Progenitor cell of endocrine pancreas (in vitro differentiated cells): ENCODE measurements at regions not wholly inside any gene's neighbourhood (a gene's known extent, or its start where the extent isn't known, plus 50 kb on each side); places are given as distances from the start of the nearest gene placed in this dataset.

Experiments
- DNase-seq: peaks from one replicate; pipeline ENCODE4 v3.0.0; 2021; ENCODE audit warnings: low spot score; ENCODE audit not compliant: unreplicated experiment
- H3K27ac Mint-ChIP-seq: 2 replicates; pipeline ENCODE4 v1.8.0; 2021; ENCODE audit warnings: mild to moderate bottlenecking, moderate library complexity, mixed read lengths
- H3K27me3 Mint-ChIP-seq: 2 replicates; pipeline ENCODE4 v1.8.0; 2021; ENCODE audit warnings: mixed read lengths
- H3K36me3 Mint-ChIP-seq: 2 replicates; pipeline ENCODE4 v1.8.0; 2022; ENCODE audit warnings: mixed read lengths; ENCODE audit not compliant: insufficient read depth
- H3K4me1 Mint-ChIP-seq: 2 replicates; pipeline ENCODE4 v1.8.0; 2021; ENCODE audit warnings: low read depth, mixed read lengths
- H3K4me3 Mint-ChIP-seq: 2 replicates; pipeline ENCODE4 v1.8.0; 2021; ENCODE audit warnings: low read depth, mild to moderate bottlenecking, moderate library complexity, mixed read lengths
- H3K9me3 Mint-ChIP-seq: 2 replicates; pipeline ENCODE4 v1.8.0; 2021; ENCODE audit warnings: low read depth, mixed read lengths
- TF ChIP-seq, protein P1 (sequence below): fragments of 200-600 bp; sonication (generic); IDR thresholded peaks from one replicate; pipeline ENCODE4 v1.5.0; 2021; ENCODE audit warnings: antibody characterized with exemption, mild to moderate bottlenecking; ENCODE audit not compliant: unreplicated experiment

DNA sequence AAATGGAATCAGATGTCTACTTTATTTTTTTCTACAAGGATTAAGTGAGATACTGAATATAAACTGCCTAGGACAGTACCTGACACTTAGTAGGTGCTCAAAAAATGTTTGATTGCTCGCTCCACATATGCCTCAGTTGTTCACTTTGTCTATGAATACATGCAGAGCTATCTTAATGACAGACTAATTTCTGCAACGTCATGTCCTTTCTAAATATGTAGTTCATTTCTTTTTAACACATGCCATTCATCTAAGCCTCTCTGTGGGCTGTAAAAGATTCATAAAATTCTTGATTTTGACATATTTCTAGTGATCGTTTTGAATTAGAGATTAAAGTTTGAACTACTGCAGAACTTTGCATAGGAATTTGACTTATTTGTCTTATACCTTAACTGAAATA, 176.3 kb upstream of the STXBP6 start:
- Mint-ChIP-seq H3K4me3 (no peak overlapping the region), H3K27me3 (no peaks in the 10 kb centered on the region), H3K36me3 (no peaks in the 10 kb centered on the region), H3K4me1 (no peaks in the 10 kb centered on the region), H3K9me3 (peaks cover 9% of the 10 kb centered on the region), H3K27ac (no peak overlapping the region)
- no peak for DNase-seq
- TF ChIP-seq, protein P1, sequence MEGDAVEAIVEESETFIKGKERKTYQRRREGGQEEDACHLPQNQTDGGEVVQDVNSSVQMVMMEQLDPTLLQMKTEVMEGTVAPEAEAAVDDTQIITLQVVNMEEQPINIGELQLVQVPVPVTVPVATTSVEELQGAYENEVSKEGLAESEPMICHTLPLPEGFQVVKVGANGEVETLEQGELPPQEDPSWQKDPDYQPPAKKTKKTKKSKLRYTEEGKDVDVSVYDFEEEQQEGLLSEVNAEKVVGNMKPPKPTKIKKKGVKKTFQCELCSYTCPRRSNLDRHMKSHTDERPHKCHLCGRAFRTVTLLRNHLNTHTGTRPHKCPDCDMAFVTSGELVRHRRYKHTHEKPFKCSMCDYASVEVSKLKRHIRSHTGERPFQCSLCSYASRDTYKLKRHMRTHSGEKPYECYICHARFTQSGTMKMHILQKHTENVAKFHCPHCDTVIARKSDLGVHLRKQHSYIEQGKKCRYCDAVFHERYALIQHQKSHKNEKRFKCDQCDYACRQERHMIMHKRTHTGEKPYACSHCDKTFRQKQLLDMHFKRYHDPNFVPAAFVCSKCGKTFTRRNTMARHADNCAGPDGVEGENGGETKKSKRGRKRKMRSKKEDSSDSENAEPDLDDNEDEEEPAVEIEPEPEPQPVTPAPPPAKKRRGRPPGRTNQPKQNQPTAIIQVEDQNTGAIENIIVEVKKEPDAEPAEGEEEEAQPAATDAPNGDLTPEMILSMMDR, result no peak

- no peaks in the 10 kb centered on the region for H3K36me3 Mint-ChIP-seq
- H3K27ac Mint-ChIP-seq, result no peak overlapping the region
- H3K27me3 Mint-ChIP-seq, result no peaks in the 10 kb centered on the region
- no peak for DNase-seq
- TF ChIP-seq, protein P1, result no peak
- no peak overlapping the region for H3K4me3 Mint-ChIP-seq
- no peaks in the 10 kb centered on the region for H3K4me1 Mint-ChIP-seq
- peaks cover 6% of the 10 kb centered on the region for H3K9me3 Mint-ChIP-seq
Observed at GRCh38 chr14:25222256-25222655, 172.3 kb upstream of the STXBP6 start.

DNA sequence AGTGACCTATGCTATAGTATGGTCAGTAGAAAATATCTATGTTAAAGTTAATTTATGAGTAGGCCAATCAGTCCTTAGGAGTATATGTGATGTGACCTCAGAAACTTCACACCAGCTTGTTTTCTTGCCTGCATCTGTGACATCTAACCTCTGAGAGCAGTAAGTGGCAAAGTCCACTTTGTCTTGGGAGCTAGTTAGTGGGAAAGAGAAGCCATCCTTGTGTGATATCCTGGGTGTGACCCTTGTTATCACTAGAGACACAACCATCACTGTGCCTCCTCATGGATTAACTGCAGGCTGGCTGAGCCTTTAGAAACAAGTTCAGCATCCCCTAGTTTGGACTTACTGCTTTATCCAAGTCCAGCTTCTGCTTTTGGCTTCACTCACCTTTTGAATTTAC, 170.6 kb upstream of the STXBP6 start:
- Mint-ChIP-seq H3K9me3 (no peaks in the 10 kb centered on the region), H3K4me1 (no peaks in the 10 kb centered on the region), H3K4me3 (no peak overlapping the region), H3K36me3 (no peaks in the 10 kb centered on the region), H3K27me3 (no peaks in the 10 kb centered on the region), H3K27ac (no peak overlapping the region)
- TF ChIP-seq, protein P1, result no peak
- no peak for DNase-seq

DNA sequence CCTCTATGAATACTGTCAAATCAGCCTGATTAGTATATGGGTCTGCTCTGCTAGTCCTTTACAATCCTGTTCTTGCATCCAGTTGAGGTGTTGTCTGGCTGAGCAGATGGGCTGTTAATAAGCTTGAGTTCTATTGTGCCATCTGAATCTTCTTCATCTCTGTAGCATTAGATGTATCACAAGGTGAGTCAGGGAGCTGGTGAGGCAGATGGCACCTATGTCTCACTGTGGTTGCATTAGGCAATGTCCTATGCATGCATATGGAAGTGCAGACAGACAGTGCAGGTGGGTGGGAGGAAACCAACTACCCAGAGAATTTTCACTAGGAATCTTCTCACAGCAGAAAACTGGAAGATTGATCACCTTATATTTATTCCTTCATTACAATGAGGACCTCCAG, 165.7 kb upstream of the STXBP6 start:
- Mint-ChIP-seq H3K36me3 (no peaks in the 10 kb centered on the region), H3K27ac (no peak overlapping the region), H3K27me3 (no peaks in the 10 kb centered on the region), H3K4me3 (no peak overlapping the region), H3K9me3 (peaks cover 5% of the 10 kb centered on the region), H3K4me1 (no peaks in the 10 kb centered on the region)
- TF ChIP-seq, protein P1, result no peak
- DNase-seq, result no peak

- TF ChIP-seq, protein P1, result no peak
- no peak overlapping the region for H3K4me3 Mint-ChIP-seq
- no peaks in the 10 kb centered on the region for H3K27me3 Mint-ChIP-seq
- no peaks in the 10 kb centered on the region for H3K36me3 Mint-ChIP-seq
- H3K9me3 Mint-ChIP-seq, result peaks cover 27% of the 10 kb centered on the region
- H3K4me1 Mint-ChIP-seq, result no peaks in the 10 kb centered on the region
- no peak overlapping the region for H3K27ac Mint-ChIP-seq
- no peak for DNase-seq
Observed at GRCh38 chr14:25197885-25198284, 147.9 kb upstream of the STXBP6 start.
